ENCODE measurements at regions not wholly inside any gene's neighbourhood (a gene's known extent, or its start where the extent isn't known, plus 50 kb on each side); places are given as distances from the start of the nearest gene placed in this dataset.
"Not testable (repeated sequence)": the region's sequence is repeated elsewhere in the genome, so short reads cannot be mapped to it uniquely, and the experiment has no call there.

DNA sequence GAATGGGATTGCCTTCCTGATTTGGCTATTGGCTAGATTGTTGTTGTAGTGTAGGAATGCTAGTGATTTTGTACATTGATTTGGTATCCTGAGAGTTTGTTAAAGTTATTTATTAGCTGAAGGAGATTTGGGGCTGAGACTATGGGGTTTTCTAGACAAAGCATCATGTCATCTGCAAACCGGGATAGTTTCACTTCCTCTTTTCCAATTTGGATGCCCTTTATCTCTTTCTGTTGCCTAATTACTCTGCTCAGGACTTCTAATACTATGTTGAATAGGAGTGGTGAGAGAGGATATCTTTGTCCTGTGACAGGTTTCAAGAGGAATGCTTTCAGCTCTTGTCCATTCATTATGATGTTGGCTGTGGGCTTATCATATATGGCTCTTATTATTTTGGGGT is 265.7 kb upstream of the MGAT4C start:
- DNase-seq, result no peak

DNA sequence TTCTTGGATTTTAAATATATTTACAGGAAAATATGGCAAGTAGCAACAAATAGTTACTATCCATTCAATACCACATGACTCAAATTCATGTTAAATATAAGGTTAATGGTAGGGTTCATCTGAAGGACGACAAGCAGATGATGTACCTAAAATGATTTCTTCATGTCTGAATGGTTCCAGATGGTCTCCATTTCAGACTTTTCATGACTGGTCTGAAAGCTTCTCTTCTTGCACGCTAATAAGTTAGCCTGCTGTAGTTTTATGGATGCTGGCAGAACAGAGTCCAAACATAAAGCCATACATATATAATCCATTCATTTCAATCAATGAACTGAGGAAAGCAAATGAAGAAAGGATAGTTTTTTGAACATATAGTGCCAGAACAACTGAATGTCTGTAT is 257.0 kb upstream of the MGAT4C start:
- peak; percentile 53 for DNase-seq

DNA sequence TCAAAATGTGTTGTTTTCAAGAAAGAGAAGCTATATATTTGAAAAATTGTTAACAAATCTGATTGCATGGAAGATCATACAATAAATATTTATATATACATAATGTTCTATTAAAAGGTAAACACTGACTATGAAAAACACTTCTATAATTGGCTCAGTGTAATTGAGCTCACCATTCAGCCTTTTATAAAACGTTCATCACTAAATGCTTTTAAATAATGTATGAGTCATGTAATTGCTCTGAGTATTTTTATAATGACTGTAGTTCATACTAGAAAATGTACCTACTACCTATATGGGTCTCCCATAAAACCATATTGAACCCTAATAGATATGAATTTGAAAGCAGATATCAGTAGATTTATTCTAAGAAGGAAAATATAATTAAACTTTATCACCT is 240.4 kb upstream of the MGAT4C start:
- no peak for DNase-seq

DNA sequence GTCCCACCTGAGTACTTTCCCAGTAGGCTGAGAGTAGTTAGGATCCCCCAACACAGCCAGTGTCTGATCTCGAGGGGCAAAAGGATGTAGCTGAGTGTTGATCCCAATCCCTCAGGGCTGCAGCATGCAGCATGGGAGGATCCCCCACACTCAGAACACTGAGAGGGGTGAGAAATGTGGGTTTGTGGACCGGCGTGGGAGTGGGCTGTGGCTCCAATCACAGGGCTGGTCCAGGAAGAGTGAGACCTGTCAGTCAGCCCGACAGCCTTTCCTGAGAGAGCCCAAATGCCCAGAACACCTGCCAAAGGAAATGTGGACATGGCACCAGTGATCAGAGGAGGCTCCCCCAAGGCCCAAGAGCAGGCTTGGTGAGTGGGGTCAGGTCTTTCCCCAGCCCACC is 228.3 kb upstream of the MGAT4C start:
- DNase-seq, result no peak

DNA sequence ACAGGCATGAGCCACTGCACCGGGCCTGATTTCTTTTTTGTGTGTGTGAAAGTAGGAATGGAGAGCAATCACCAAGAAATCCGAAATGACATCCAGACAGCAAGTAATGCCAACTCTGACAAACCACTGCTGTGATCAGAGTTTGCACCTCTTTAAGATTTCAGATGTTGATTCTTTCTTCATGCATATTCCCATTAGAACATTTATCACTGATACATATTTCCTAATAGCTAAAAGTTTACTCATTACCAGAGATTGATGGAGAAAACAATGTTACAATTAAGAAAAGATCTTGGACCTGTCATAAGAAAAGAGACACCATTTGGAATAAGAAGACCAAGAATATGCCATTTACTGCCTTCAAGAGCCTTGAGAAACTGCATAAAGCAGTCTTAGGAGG is 217.0 kb upstream of the MGAT4C start:
- no peak for DNase-seq

- peak; percentile 55 for DNase-seq
Measured at GRCh38 chr12:86456776-86457175, 200.6 kb upstream of the MGAT4C start.

- no peak for DNase-seq
Measured at GRCh38 chr12:86456241-86456640, 200.1 kb upstream of the MGAT4C start.

- no peak for DNase-seq
Measured at GRCh38 chr12:86445356-86445755, 189.2 kb upstream of the MGAT4C start.

DNA sequence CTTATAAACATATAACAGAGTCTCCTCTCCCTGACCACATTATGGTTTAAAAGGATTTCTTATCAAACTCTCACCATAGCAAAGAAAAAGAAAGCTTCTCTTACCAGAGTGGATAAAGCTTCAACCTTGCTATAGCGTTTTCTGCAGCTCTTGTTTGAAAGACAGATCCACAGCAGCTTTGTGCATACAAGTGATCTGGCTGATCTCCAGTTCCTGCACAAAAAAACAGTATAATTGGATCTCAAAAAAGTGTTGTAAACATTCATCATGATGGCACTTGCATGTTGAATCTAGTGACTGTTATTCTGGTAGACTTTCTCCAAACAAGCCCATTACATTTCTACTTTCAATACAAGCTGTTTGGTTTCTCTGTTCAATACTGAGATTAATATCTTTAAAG is 178.9 kb upstream of the MGAT4C start:
- DNase-seq, result no peak

- no peak for DNase-seq
Measured at GRCh38 chr12:86429824-86430223, 173.6 kb upstream of the MGAT4C start.

GRCh38 chr12:86421333-86421732 is 165.1 kb upstream of the MGAT4C start:
- DNase-seq, result no peak

GRCh38 chr12:86414201-86414600 is 158.0 kb upstream of the MGAT4C start:
- DNase-seq, result no peak

DNA sequence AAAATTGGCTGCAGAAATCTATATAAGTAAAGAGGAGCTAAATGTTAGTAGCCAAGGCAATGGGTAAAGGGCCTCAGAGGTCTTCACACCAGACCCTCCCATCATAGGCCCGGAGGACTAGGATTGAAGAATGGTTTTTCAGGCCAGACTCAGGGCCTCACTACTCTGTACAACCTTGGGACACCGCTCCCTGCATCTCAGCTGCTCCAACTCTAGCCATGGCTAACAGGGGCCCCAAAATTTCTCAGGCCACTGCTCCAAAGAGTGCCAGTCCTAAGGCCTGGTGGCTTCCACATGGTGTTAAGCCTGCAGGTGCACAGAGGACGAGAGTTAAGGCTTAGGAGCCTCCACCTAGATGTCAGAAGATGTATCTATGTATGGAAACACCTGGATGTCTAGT is 155.5 kb upstream of the MGAT4C start:
- no peak for DNase-seq

DNA sequence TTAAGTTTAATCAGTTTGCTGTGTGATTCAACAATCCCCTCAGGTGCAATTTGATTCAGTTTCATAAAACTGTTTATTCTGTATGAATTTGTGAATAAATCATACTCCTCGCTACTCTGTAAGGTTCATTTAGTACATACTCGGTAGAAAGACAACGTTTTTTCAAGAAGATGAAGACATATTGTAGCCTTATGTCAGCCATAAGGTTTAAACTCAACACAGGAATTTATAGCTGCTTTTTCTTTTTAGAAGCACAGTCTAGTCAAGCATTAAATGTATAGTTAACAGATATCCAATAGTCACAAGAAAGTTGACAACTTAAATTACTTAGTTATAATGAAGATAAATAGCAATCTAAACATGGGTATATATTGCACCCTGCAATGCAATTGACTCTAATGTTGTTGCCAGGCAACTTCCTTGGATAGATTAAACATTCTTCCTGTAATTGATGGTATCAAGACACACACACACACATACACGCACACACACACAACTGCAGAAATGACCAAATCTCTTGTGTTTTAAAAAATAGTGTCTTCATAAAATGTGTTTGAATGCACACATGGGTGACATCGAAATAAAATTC is 151.5 kb upstream of the MGAT4C start:
- DNase-seq, result no peak

GRCh38 chr12:86389949-86390348 is 133.8 kb upstream of the MGAT4C start:
- no peak for DNase-seq

DNA sequence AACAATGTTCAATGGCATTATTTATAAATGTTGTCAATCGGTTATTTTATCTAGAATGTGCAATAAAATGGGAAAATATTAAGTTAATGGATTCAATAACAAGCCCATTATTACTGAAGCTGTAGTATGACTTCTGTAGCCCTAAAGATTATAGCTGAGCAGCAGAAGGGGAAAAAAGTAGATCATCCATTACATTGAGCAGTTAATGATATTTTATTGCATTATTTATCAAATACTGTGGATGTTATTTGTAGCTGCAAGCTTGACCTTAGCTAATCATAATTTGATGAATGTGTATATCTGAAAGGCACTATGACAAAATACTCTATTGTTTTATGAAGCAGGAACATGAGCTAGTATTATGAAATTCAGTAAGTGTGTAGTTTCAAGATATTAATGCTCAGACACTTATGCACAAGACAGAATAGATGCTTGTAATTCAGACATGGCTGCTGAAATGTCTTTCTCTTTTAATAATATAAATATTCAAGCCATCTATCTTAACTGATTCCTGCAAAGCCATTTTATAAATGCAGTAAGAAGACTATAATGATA is 131.5 kb upstream of the MGAT4C start:
- no peak for DNase-seq

DNA sequence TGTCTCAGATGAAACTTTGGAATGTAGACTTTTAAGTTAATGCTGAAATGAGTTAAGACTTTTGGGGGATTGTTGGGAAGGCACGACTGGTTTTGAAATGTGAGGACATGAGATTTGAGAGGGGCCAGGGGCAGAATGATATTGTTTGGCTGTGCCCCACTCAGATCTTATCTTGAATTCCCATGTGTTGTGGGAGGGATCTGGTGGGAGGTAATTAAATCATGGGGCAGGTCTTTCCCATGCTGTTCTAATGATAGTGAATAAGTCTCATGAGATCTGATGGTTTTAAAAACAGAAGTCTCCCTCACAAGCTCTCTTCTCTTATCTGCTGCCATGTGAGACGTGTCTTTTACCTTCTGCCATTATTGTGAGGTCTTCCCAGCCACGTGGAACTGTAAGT is 127.6 kb upstream of the MGAT4C start:
- not testable (repeated sequence) for DNase-seq

- DNase-seq, result no peak
Measured at GRCh38 chr12:86379337-86379736, 123.1 kb upstream of the MGAT4C start.

- DNase-seq, result no peak
Measured at GRCh38 chr12:86376052-86376451, 119.9 kb upstream of the MGAT4C start.

- no peak for DNase-seq
Measured at GRCh38 chr12:86373813-86374212, 117.6 kb upstream of the MGAT4C start.

- no peak for DNase-seq
Measured at GRCh38 chr12:86367137-86367536, 110.9 kb upstream of the MGAT4C start.

DNA sequence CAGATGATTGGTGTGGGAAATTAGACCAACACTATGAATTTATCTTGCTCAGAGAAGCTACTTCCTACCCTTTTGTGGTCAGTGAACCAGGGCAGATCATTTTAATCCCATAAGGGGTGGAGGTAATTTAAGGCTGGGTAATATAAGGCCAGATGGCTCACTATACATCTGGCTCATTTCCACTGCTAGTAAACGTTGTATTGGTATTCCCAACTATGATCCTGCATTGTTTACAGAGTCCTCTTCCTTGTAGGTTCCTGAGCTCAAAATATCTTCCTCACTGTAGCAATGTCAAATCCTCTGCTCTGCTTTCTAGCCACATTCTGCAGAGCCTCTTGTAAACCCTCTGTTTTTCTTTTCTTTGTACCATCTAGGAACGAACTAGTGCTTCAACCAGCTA is 93.0 kb upstream of the MGAT4C start:
- DNase-seq, result peak; percentile 13

GRCh38 chr12:86333955-86334522 is 77.8 kb upstream of the MGAT4C start:
- DNase-seq, result no peak

GRCh38 chr12:86331457-86331856 is 75.3 kb upstream of the MGAT4C start:
- DNase-seq, result no peak

DNA sequence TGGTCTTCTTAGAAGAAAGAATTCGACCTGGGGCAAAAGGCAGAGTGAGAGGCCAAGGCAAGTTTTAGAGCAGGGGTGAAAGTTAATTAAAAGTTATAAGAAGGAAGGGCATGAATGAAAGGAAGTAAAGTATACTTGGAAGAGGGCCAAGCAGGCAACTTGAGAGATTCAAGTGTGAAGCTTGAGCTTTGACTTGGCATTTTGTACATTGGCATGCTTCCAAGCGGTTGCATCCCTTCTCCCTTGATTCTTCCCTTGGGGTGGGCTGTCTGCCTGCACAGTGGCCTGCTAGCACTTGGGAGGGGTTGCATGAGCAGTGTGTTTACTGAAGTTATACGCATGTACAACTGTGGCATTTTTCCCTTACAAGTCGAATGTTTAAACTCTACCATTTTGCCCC is 74.8 kb upstream of the MGAT4C start:
- peak; percentile 6 for DNase-seq
